H1 (cell line): ENCODE measurements at regions not wholly inside any gene's neighbourhood (a gene's known extent, or its start where the extent isn't known, plus 50 kb on each side); places are given as distances from the start of the nearest gene placed in this dataset.

ENCODE experiments used
- EGR1 ChIP-seq: IDR thresholded peaks from 2 replicates; pipeline ENCODE4 v1.6.1; 2011; ENCODE audit warnings: low read depth, low read length, borderline replicate concordance

- TF ChIP-seq EGR1 = no peak
Measured at GRCh38 chr16:27618606-27619327, 68.8 kb downstream of the KATNIP start (continued).
